PC-3 (cell line): ENCODE measurements at regions not wholly inside any gene's neighbourhood (a gene's known extent, or its start where the extent isn't known, plus 50 kb on each side); places are given as distances from the start of the nearest gene placed in this dataset.
"Not testable (repeated sequence)": the region's sequence is repeated elsewhere in the genome, so short reads cannot be mapped to it uniquely, and the experiment has no call there.

Experiments
- ATAC-seq: fragments of 200-7000 bp; cut with Tn5 transposase; 2 replicates; pipeline ENCODE4 v1.9.1; 2020; ENCODE audit warnings: mild to moderate bottlenecking, moderate library complexity
- BruUV-seq: library from RNA; stranded (reverse); fragments of 400-500 nt; replicated peaks from 2 replicates; lab custom pipeline; 2021; lab: Mats Ljungman, UMichigan
- CTCF ChIA-PET: fragments of 300-600 bp; sonication (Branson Sonifier 250); formaldehyde crosslinking; loops from one replicate; lab custom pipeline; 2022; ENCODE audit warnings: antibody characterized with exemption; lab: Charles Lee
- POLR2A ChIA-PET: fragments of 300-600 bp; sonication (Branson Sonifier 250); formaldehyde crosslinking; loops from one replicate; lab custom pipeline; 2022; ENCODE audit warnings: antibody characterized with exemption; ENCODE audit not compliant: unreplicated experiment; lab: Charles Lee
- DNase-seq: peaks from one replicate; pipeline ENCODE4 v3.0.0-alpha.2; 2015
- H2AFZ ChIP-seq: fragments of 300-600 bp; sonication (generic); 2 replicates; pipeline ENCODE4 v1.6.0; 2016; ENCODE audit warnings: antibody characterized with exemption, low read length
- H3F3A ChIP-seq: fragments of 300-600 bp; sonication (generic); one replicate; pipeline ENCODE4 v1.6.0; 2017; ENCODE audit warnings: antibody characterized with exemption, low read length, control low read depth, mild to moderate bottlenecking; ENCODE audit not compliant: unreplicated experiment
- H3K27ac ChIP-seq: fragments of 300-600 bp; sonication (generic); 2 replicates; pipeline ENCODE4 v1.5.1; 2016; ENCODE audit warnings: mild to moderate bottlenecking, low read length
- H3K27me3 ChIP-seq: fragments of 300-600 bp; sonication (generic); 2 replicates; pipeline ENCODE4 v1.6.1; 2016; ENCODE audit warnings: low read length, mixed read lengths
- H3K36me3 ChIP-seq: fragments of 300-600 bp; sonication (generic); 2 replicates; pipeline ENCODE4 v1.6.1; 2016; ENCODE audit warnings: low read depth, mixed run types, low read length, mixed read lengths
- H3K4me1 ChIP-seq: fragments of 300-600 bp; sonication (generic); 2 replicates; pipeline ENCODE4 v1.5.1; 2016; ENCODE audit warnings: low read length; ENCODE audit not compliant: insufficient read depth
- H3K4me2 ChIP-seq: fragments of 300-600 bp; sonication (generic); 2 replicates; pipeline ENCODE4 v1.6.0; 2016; ENCODE audit warnings: low read length
- H3K4me3 ChIP-seq: fragments of 300-600 bp; sonication (generic); 2 replicates; pipeline ENCODE4 v1.5.1; 2016; ENCODE audit warnings: mild to moderate bottlenecking, low read length, mixed read lengths
- H3K79me2 ChIP-seq: fragments of 300-600 bp; sonication (generic); 2 replicates; pipeline ENCODE4 v1.6.1; 2017; ENCODE audit warnings: low read length, mixed read lengths
- H3K9ac ChIP-seq: fragments of 300-600 bp; sonication (generic); 2 replicates; pipeline ENCODE4 v1.6.0; 2016; ENCODE audit warnings: mild to moderate bottlenecking, low read length
- H3K9me2 ChIP-seq: fragments of 300-600 bp; sonication (generic); replicated peaks from 2 replicates; pipeline ENCODE4 v1.6.1; 2016; ENCODE audit warnings: mixed run types, low read length, mixed read lengths
- H3K9me3 ChIP-seq: fragments of 300-600 bp; sonication (generic); 2 replicates; pipeline ENCODE4 v1.6.1; 2016; ENCODE audit warnings: low read length, mixed read lengths
- H4K20me1 ChIP-seq: fragments of 300-600 bp; sonication (generic); 2 replicates; pipeline ENCODE4 v1.6.1; 2016; ENCODE audit warnings: low read length, mixed read lengths
- intact Hi-C: fragments of 100-400 bp; cut with micrococcal nuclease; formaldehyde crosslinking; loops from 2 replicates; pipeline ENCODE4 v1.9.0; 2023

- H3K4me1 ChIP-seq, H3K9me3 ChIP-seq, DNase-seq, BruUV-seq, intact Hi-C loops, H3K9ac ChIP-seq, H3F3A ChIP-seq, H3K79me2 ChIP-seq, H3K9me2 ChIP-seq, H2AFZ ChIP-seq, CTCF ChIA-PET, H4K20me1 ChIP-seq, H3K4me3 ChIP-seq, H3K27ac ChIP-seq, H3K36me3 ChIP-seq, POLR2A ChIA-PET, H3K4me2 ChIP-seq, H3K27me3 ChIP-seq, ATAC-seq: not testable (repeated sequence)
These were observed 158.4 kb upstream of the ZNF469 start for GRCh38 chr16:88224131-88224898.

DNA sequence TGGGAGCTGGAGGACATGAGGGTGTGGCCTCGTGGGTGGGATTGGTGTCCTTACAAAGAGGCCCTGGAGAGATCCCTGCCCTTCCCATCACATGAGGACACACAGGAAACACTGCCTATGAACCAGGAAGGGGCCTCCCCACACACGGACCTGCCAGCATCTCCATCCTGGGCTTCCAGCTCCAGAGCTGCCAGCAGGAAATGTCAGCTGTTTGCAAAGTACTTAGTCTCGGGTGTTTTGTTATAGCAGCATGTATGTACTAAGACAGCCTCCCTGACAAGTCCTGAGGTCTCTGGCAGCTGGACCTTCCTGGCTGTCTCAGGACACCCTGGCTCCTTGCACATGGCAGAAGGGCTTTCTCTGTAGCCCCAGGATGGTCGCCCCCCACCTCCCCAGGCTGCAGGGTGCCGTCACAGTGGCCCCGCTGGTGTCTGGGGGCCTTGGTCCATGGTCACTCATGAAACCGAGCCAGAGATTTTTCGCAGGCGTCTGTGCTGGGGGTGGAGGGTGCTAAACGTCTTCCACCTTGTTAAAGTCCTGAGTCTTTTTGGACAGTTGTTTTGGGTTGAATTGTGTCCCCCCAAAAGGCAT is 157.0 kb upstream of the ZNF469 start:
- BruUV-seq = not testable (repeated sequence)

DNA sequence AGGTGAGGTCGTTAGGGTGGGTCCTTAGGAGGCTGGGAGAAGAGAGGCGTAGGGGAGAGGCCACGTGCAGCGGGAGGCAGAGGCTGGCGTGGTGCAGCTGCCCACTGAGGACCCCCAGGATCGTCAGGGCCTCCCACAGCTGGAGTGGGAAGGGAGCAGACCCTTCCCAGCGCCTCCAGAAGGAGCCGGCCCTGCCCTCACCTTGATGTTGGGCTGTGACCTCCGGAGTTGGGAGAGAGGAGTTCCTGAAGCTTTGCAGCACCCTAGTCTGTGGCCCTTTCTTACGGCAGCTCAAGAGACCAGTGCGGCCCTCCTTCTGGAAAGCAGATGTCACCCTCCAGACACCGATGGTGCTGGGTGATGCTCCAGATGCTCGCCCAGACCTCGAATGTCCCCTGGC is 156.5 kb upstream of the ZNF469 start:
- H3K9ac ChIP-seq, intact Hi-C loops, BruUV-seq, H3K36me3 ChIP-seq, H3F3A ChIP-seq, H4K20me1 ChIP-seq, POLR2A ChIA-PET, CTCF ChIA-PET, H3K9me3 ChIP-seq, H3K9me2 ChIP-seq, H3K27ac ChIP-seq, H3K4me2 ChIP-seq, H3K4me3 ChIP-seq, H3K27me3 ChIP-seq, H3K79me2 ChIP-seq, ATAC-seq, H3K4me1 ChIP-seq, DNase-seq, H2AFZ ChIP-seq: not testable (repeated sequence)

More for the DNA sequence above, 157.0 kb upstream of the ZNF469 start:
- H3K9me2 ChIP-seq, H3K9ac ChIP-seq, H3K4me2 ChIP-seq, POLR2A ChIA-PET, ATAC-seq, H3K79me2 ChIP-seq, DNase-seq, H3K9me3 ChIP-seq, H4K20me1 ChIP-seq, H3K4me3 ChIP-seq, CTCF ChIA-PET, intact Hi-C loops, H3K27ac ChIP-seq, H3K36me3 ChIP-seq, H3F3A ChIP-seq, H3K4me1 ChIP-seq, H3K27me3 ChIP-seq, H2AFZ ChIP-seq: not testable (repeated sequence)

- H3K4me3 ChIP-seq, H2AFZ ChIP-seq, H3K27ac ChIP-seq, ATAC-seq, DNase-seq, H3K9ac ChIP-seq, H3K4me1 ChIP-seq, CTCF ChIA-PET, POLR2A ChIA-PET, H3K79me2 ChIP-seq, H3K9me3 ChIP-seq, H3K9me2 ChIP-seq, intact Hi-C loops, H3K27me3 ChIP-seq, H3K4me2 ChIP-seq, H3F3A ChIP-seq, H4K20me1 ChIP-seq, H3K36me3 ChIP-seq, BruUV-seq: not testable (repeated sequence)
These were observed 155.6 kb upstream of the ZNF469 start for GRCh38 chr16:88227026-88227721.

DNA sequence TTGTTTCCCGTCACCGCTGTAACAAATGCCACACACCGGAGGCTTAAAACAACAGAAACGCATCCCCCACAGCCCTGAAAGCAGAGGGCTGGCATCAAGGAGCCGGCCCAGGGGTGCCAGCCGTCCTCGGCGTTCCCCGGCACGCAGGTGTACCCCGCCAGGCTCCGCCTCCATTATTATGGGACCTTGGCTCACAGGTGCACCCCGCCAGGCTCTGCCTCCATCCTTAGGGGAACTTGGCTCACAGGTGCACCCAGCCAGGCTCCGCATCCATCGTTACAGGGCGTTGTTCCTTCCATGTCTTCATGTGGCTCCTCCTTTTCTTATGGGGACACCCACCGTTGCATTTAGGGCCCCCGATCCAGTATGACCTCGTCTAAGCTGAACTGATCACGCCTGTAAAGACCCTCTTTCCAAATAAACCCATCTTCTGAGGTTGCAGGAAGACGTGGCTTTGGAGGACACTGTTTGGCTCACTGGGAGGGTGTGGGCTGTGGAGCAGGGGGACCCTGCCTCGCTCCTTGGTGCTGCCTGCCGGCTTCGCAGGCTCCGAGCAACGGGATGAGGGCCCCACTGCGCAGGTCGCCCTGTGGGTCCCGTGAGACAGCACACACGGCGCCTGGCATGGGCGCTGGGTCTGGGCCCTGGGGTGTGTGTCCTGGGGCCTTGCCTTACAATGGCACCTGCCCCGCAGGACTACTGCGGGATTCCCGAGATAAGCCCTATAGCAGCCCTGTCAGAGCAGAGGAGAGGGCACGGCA is 154.9 kb upstream of the ZNF469 start:
- H2AFZ ChIP-seq, POLR2A ChIA-PET, H3F3A ChIP-seq, H3K36me3 ChIP-seq, H3K9me2 ChIP-seq, ATAC-seq, CTCF ChIA-PET, H4K20me1 ChIP-seq, H3K9ac ChIP-seq, H3K27ac ChIP-seq, H3K4me1 ChIP-seq, BruUV-seq, DNase-seq, H3K79me2 ChIP-seq, intact Hi-C loops, H3K9me3 ChIP-seq, H3K4me2 ChIP-seq, H3K27me3 ChIP-seq, H3K4me3 ChIP-seq: not testable (repeated sequence)

DNA sequence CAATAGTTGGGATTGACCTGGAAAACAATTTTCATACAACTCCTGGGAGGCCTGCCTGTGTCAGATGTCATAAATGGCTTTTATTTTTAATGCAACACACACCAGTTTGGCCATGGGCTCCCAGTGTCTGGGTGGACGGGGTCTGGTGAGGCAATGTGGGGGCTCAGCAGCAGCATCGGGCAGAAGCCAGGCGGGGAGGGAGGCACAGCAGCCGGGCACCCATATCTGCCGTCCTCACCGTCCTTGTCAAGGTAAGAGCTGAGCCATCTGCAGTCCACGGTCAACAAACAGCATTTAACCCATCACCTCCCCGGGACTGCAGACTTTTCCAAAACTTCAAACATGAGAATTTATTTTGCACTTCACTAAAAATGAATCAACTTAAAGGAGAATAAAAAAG is 154.0 kb upstream of the ZNF469 start:
- ATAC-seq, H3K9me3 ChIP-seq, H3K4me2 ChIP-seq, BruUV-seq, H3K27ac ChIP-seq, H3K9ac ChIP-seq, H3F3A ChIP-seq, H3K27me3 ChIP-seq, CTCF ChIA-PET, H3K79me2 ChIP-seq, H3K4me3 ChIP-seq, H3K9me2 ChIP-seq, POLR2A ChIA-PET, H3K36me3 ChIP-seq, DNase-seq, intact Hi-C loops, H2AFZ ChIP-seq, H3K4me1 ChIP-seq, H4K20me1 ChIP-seq: not testable (repeated sequence)
